ENCODE measurements at regions not wholly inside any gene's neighbourhood (a gene's known extent, or its start where the extent isn't known, plus 50 kb on each side); places are given as distances from the start of the nearest gene placed in this dataset.
"Not testable (repeated sequence)": the region's sequence is repeated elsewhere in the genome, so short reads cannot be mapped to it uniquely, and the experiment has no call there.

DNA sequence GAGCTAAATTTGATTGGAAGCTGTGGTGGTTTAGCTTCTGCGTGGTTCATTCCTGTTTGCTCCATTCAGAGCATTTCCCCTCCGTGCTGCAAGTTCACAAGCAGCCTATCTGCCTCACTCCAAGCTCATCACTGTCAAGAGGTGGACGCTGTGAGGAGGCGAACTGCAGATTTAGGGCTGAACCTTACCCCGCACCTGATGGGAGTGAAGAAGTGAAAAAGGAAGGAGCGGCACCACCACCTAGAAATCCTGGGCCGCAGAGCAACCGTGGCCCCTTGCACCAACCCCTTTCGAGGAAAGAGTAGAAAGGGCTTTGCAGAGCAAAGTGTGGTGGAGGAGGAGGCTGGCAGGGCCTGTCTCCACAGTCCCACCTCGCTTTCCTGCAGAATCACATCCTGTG, 117.4 kb downstream of the IER5 start:
- no peak for DNase-seq

DNA sequence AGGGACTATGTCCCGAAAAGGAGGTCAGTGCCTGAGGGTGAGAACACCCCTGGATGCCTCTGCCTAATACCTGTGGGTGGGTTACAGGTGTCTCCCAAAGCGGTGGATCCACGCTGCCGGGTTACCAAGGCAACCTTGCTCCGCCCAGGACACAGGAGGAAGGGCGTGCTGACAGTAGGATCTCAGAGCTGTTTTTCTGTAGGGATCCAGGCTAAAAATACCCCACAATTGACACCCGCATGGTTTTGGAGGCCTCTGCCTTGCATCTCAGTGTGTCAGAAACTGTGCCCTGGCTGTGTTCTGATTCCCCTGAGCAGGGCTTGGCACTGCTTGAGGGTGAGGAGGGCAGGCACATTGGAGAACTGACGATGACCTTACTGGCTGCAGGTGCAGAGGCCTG, 118.0 kb downstream of the IER5 start:
- no peak for DNase-seq

DNA sequence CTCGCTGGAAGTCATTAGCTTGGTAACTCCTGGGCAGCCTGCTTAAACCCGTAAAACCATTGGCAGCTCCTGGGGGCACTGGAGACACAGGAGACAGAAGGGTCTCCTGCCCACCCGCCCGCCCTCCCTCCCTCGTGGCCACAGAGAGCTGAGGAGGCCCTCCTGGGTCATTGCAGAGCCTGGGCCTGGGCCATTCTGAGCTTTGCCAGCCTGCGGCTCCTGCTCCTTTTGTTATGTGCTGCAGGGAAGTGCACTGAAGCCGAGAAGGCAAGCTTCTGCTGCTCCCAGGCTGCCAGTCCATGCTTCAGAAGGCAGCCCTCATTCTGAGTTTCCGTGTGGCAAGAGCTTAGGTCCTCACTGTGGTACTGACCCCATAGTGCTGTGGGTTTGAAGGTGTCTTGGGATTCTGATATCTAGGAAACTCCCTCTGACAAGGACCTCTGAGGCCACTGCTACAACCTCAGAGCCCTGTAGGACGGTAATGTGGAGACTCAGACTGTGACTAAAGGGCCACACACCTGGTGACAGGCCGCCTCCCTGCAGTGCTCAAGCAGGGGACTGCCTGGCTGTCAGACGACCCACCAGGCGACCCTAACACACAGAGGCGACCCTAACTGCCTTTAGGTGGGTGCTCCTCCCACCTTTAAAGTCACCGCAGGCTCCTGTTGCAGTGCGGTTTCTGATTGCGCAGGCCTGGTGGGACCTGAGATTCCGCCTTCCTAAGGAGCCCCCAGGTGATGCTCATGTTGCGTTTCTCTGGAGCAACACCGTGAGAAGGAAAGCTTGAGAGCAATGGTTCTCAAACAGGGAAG, 118.7 kb downstream of the IER5 start:
- no peak for DNase-seq

DNA sequence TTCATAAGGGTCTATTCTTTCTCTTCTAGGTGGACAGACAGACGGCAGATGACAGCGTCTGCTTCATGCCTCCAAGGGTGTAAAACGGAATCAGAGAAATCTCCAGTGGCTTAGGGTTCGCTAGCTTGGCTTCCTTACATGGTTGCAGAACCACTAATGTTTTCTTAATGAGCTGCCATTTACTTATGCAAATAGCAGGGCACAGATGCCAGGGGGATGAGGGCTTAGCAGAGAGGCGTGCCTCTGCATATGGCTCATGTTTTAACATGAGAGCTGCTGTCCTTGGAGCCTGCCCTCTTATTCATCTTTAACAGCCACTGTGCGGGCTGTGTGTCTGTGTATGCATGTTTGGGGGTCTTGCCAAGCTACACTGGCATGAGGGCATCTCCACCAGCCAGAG, 119.6 kb downstream of the IER5 start:
- no peak for DNase-seq

- no peak for DNase-seq
These were observed 120.5 kb downstream of the IER5 start for GRCh38 chr1:181208967-181209366.

- no peak for DNase-seq
These were observed 124.6 kb downstream of the IER5 start for GRCh38 chr1:181213056-181213455.

- DNase-seq = no peak
These were observed 128.1 kb downstream of the IER5 start for GRCh38 chr1:181216591-181216994.

GRCh38 chr1:181219938-181220337, 131.4 kb downstream of the IER5 start:
- no peak for DNase-seq

GRCh38 chr1:181221078-181221477, 132.6 kb downstream of the IER5 start:
- DNase-seq = no peak

DNA sequence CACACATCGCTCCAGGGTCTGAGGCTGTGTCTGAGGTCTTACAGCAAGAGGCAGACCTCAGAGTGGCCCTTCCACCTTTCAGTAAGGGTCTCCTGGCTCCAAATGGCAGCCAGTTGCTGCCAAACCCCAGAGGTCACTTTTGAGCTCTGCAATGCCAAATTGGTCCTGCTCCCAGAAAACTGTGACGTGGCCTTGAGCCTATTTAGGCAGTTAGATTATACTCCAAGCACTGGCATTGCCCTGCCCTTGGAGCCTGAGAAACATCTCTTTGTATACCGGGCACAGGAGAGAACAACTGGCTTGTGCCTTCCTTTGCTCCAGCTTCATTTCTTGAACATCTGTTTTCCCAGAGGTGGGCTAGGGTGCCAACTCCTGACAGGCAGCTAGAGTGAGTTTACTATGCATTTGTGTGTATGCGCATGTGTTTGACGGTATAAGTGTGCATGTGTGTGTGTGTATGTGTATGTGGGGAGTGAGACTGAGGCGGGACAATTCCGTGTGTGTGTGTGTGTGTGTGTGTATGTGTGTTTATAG, 134.5 kb downstream of the IER5 start:
- DNase-seq = no peak

- DNase-seq = not testable (repeated sequence)
These were observed 138.2 kb downstream of the IER5 start for GRCh38 chr1:181226728-181227127.

GRCh38 chr1:181239086-181239485, 150.6 kb downstream of the IER5 start:
- no peak for DNase-seq

DNA sequence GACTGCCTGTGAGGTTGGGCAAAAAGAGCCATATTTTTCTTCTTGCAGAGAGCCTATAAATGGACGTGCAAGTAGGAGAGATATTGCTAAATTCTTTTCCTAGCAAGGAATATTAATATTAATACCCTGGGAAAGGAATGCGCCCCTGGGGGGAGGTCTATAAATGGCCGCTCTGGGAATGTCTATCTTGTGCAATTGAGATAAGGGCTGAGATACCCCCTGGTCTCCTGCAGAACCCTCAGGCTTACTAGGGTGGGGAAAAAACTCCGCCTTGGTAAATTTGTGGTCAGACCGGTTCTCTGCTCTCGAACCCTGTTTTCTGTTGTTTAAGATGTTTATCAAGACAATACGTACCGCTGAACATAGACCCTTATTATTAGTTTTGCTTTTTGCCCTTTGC, 157.8 kb downstream of the IER5 start:
- not testable (repeated sequence) for DNase-seq

GRCh38 chr1:181248361-181248760, 159.9 kb downstream of the IER5 start:
- DNase-seq = not testable (repeated sequence)

- DNase-seq = no peak
These were observed 160.7 kb downstream of the IER5 start for GRCh38 chr1:181249186-181249585.

GRCh38 chr1:181250038-181250437, 161.5 kb downstream of the IER5 start:
- no peak for DNase-seq

- DNase-seq = no peak
These were observed 162.7 kb downstream of the IER5 start for GRCh38 chr1:181251001-181251712.

DNA sequence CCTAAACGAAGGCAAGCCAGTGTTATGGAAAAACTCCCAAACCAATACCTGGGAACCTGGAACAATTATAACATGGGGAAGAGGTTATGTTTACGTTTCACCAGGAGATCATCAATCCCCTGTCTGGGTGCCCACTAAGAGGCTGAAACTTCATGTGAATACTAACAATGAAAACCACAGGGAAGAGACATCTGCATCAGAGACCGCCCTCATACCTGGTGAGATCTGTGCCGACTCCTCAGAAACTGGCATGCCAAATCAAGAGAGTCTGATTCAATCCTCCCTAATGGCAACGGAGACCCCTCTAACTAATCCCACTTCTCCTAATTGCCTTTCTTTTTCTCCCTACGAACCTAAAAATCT, 163.2 kb downstream of the IER5 start:
- DNase-seq = no peak

DNA sequence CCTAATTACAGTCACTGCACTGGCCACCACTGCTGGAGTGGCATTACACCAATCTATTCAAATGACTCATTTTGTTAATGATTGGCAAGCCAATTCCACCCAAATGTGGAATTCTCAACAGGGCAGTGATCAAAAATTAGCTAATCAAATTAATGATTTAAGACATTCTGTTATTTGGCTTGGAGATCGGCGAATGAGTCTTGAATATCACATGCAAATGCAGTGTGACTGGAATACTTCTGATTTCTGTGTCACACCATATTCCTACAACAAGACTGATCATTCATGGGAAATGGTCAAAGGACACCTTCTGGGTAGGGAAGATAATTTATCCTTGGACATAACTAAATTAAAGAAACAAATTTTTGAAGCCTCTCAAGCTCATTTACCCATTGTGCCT, 165.1 kb downstream of the IER5 start:
- DNase-seq = not testable (repeated sequence)

GRCh38 chr1:181255270-181255929, 166.9 kb downstream of the IER5 start:
- no peak for DNase-seq

DNA sequence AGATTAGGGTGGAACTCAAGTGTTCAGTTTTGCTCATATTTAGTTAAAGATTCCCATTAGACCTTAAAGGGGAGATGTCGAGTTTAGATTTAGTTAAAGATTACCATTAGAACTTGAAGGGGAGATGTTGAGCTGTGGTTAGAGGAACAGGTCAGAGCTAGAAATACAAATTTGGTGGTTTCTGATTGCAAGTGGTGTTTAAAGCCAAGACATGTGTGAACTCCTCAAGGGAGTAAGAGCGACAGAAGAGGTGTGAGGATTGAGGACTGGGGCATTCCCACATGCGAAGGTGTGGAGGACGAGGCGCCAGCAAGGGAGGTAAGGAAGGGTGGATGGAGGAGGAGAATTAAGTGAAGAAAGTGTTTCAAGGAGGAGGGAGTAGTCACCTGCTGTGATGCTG, 168.6 kb downstream of the IER5 start:
- DNase-seq = no peak

DNA sequence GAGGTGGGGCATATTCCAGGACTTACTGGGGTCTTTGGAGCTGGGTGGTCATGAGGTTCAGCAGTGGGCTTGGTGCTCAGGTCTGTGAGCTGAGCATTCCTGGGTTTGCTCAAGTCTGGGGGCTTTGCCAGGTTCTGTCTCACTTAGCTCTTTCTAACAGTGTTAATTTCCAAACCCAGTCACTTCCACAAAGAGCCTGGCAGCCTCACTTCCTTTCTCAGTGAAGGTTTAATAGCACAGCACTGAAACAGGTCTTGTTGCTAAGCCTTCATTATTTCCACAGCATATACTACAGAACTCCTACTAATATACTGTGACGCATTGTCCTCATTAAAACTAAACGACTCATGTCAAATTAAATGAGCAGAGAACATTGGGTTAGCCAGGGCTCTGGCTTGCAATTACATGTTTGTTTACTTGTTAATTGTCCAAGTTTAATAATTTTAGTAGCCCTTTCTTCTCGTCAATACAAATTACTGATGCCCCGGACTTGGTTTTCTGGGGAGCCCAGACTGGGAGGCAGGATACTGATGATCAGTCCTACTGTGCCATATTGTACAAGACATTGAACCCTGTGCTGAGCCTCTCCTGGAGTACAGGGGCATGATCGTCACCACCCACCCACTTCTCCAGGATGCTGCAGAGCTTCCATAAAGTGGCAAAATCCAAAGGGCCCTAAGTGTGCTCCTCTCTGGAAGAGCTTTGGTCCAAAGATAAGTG, 170.7 kb downstream of the IER5 start:
- no peak for DNase-seq

GRCh38 chr1:181260271-181260670, 171.8 kb downstream of the IER5 start:
- DNase-seq = no peak
